ENCODE measurements at regions not wholly inside any gene's neighbourhood (a gene's known extent, or its start where the extent isn't known, plus 50 kb on each side); places are given as distances from the start of the nearest gene placed in this dataset.
"Not testable (repeated sequence)": the region's sequence is repeated elsewhere in the genome, so short reads cannot be mapped to it uniquely, and the experiment has no call there.

GRCh38 chr17:77533697-77534096 lies 392.9 kb downstream of the SEC14L1 start:
- not testable (repeated sequence) for DNase-seq

GRCh38 chr17:77534137-77534536 lies 393.4 kb downstream of the SEC14L1 start:
- DNase-seq: no peak

GRCh38 chr17:77535435-77535834 lies 394.7 kb downstream of the SEC14L1 start:
- DNase-seq: no peak

GRCh38 chr17:77535892-77536291 lies 395.1 kb downstream of the SEC14L1 start:
- DNase-seq: no peak

GRCh38 chr17:77537566-77537965 lies 396.8 kb downstream of the SEC14L1 start:
- no peak for DNase-seq

GRCh38 chr17:77540531-77540930 lies 399.8 kb downstream of the SEC14L1 start:
- no peak for DNase-seq

- no peak for DNase-seq
Measured at GRCh38 chr17:77540975-77541374, 400.2 kb downstream of the SEC14L1 start.

GRCh38 chr17:77542011-77542410 lies 401.2 kb downstream of the SEC14L1 start:
- no peak for DNase-seq

GRCh38 chr17:77542551-77543490 lies 402.1 kb downstream of the SEC14L1 start:
- peak; percentile 74 for DNase-seq

GRCh38 chr17:77543801-77544200 lies 403.0 kb downstream of the SEC14L1 start:
- DNase-seq: no peak

GRCh38 chr17:77544347-77545110 lies 403.8 kb downstream of the SEC14L1 start:
- no peak for DNase-seq

- no peak for DNase-seq
Measured at GRCh38 chr17:77546772-77547241, 406.0 kb downstream of the SEC14L1 start.

GRCh38 chr17:77548967-77549366 lies 408.2 kb downstream of the SEC14L1 start:
- DNase-seq: no peak

GRCh38 chr17:77549726-77550366 lies 408.7 kb upstream of the TNRC6C start:
- no peak for DNase-seq

GRCh38 chr17:77553459-77554066 lies 404.9 kb upstream of the TNRC6C start:
- DNase-seq: no peak

GRCh38 chr17:77555121-77555591 lies 403.3 kb upstream of the TNRC6C start:
- no peak for DNase-seq

GRCh38 chr17:77555741-77556291 lies 402.7 kb upstream of the TNRC6C start:
- no peak for DNase-seq

- no peak for DNase-seq
Measured at GRCh38 chr17:77556383-77557061, 402.0 kb upstream of the TNRC6C start.

- DNase-seq: no peak
Measured at GRCh38 chr17:77558846-77559626, 399.5 kb upstream of the TNRC6C start.

- no peak for DNase-seq
Measured at GRCh38 chr17:77560381-77560780, 398.1 kb upstream of the TNRC6C start.

GRCh38 chr17:77560841-77561240 lies 397.7 kb upstream of the TNRC6C start:
- no peak for DNase-seq

All from stimulated activated CD8-positive, alpha-beta memory T cell treated with anti-CD3 and anti-CD28 coated beads, Interleukin-4, amount 100 ng/mL, for 48 hours (primary cell).